GM21529 (cell line): ENCODE measurements at regions not wholly inside any gene's neighbourhood (a gene's known extent, or its start where the extent isn't known, plus 50 kb on each side); places are given as distances from the start of the nearest gene placed in this dataset.
"Not testable (repeated sequence)": the region's sequence is repeated elsewhere in the genome, so short reads cannot be mapped to it uniquely, and the experiment has no call there.

Experiments
- ATAC-seq: cut with Tn5 transposase; IDR thresholded peaks from one replicate; pipeline ENCODE4 v1.9.1; 2021; ENCODE audit not compliant: unreplicated experiment

DNA sequence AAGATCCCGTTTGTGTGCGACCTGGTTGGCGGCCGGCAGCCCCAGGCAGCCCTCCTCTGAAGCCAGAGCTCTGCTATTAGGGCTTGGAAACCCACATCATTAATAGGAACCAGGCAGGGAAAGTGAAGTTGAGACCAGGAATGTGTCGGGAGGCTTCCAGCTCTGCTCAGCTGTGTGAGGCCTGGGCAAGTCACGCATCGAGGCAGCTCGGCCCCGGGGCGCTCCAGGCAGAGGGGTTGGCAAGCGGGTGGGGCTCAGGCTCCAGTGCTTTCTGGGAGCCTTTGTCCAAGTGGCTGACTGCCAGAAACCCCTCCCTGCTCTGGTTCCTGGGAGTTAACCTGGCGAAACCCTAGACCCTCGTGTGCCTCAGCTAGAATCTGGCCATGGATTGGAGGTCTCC, 1151.7 kb downstream of the VRK1 start:
- no peak for ATAC-seq

DNA sequence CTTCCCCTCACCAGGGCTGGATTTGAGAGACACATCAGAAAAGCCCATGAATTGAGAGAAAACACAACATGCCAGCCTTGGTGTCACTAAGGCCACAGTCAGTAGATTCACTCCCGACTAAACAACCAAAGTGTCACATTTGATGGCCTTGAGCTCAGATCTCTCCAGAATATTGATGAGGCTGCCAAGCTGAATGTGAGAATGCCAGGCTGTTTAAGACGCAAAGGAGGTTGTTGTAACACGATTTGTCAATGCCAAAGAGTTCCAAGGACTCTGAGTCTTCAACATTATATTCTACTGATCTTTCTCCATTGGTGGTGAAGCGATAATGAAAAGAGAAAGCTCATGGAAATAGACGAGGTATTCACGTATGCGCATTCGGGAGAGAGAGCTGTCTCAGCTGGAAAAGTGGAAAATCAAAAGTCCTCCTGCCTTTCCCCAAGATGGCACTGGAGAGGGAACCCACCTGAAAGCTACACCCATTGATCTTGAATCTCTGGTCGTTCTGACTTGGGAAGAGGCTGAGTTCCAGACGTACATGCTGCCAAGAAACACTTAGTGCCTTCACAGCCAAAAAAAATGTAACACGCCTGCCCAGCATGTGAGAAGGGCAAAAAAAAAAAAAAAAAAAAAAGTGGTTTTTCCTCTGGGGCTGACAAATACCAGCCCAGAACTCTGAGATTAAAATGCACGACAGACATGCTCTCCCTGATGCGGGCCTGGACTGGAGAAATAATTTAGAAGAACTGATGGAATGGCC, 1159.6 kb downstream of the VRK1 start:
- no peak for ATAC-seq

DNA sequence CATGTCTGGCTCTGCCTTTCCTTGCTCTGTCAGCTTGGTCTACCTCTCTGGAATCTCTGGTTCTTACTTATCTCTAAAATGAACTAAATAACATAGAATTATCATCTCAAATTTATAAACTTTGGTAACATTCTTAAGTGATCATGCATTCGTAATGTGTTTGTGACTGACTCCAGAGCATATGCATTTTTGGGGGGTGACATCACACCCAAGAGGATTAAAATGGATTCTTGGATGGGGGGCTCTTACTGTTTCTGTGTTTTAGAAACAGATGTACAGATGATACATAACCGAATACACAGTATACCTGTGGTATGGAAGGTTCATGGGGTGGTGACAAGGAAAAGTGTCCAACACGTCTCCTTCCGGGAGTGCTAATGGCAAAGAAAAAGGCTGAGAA, 1162.1 kb downstream of the VRK1 start:
- no peak for ATAC-seq

DNA sequence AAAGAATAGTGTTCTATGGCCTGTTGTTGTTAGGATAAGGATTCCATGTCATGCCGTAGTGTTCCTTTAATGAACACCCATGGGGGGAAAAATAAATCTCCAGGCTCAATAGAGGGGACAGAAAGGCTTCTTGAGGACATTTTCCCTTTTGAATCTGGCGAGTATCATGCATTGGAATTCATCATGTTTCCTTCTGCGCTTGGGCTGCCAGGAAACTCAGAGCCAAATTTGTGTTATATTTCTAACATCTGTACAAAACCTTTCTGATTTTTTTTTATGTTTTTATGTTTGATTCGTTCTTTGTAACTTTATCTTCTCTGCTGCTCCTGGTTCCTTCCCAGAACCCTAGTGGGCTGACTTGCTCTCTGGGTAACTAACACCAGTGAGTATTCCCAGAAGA, 1163.3 kb downstream of the VRK1 start:
- ATAC-seq: no peak

DNA sequence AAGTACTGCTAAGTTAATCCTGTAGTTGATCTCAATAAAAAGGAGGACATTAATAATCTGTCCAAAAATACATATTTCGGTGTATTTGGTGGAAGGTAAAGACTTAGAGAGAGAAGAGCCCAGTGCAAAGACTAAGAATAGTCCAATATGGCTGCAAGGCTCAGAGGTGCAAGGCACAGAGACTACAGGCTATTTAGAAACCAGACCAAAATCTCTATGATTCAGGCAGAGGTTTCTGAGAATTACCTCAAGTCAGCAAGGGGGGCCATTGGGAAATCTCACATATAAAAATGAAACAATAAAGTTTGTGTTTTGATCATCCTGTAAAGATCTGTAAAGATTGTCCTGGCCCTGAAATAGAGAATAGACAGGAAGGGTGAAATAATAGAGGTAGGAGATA, 1173.0 kb downstream of the VRK1 start:
- no peak for ATAC-seq

DNA sequence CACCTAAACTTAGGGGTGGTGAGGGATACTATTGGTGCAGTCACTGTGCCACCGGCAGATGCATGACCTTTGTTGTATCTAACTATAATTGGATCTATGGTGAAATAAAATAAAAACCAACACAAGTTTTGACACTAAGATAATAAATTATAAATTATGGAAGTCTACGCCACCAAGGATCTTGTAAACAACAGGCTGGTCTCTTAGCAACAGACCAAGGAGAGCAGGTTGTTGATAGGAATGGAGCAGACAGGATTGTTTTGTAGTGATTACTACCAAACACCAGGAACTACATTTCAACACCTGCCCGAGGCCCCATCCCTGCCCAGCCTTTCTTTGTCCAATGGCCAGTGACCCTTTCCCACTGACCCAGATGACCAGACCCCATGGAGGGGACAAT, 1178.0 kb downstream of the VRK1 start:
- no peak for ATAC-seq

DNA sequence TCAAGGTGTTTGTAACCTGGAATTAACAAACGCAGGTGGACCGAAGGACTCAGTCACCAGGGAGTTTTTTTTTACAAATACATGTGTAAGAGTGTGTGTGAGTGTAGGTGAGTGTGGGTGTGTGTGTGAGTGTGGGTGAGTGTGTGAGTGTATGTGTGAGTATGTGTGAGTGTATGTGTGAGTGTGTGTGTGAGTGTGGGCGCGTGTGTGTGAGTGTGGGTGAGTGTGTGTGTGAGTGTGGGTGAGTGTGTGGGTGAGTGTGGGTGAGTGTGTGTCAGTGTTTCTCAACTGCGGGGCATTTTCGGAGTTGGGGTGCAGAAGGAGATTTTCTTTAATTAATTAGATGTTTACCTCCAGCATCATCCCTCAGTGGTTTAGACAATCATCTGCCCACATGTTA, 1178.8 kb downstream of the VRK1 start:
- ATAC-seq: no peak

DNA sequence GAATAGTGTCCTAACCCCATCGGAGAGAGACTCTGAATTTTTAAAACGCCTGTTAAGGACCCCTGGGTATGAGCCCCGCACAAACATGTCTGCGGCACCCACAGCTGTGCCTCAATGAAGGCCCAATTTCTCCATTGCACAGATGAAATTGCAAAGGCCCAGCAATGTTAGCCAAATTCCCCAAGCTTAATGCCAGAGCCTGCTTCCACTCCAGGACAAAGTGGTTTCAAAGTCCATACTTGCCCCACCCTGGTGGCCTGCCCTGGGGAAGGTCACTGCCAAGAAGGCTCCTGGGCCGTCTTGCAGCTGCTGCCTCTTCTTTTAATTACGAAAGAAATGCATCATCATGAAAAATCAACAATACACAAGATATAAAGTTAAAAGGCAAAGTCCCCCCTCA, 1179.7 kb downstream of the VRK1 start:
- no peak for ATAC-seq

DNA sequence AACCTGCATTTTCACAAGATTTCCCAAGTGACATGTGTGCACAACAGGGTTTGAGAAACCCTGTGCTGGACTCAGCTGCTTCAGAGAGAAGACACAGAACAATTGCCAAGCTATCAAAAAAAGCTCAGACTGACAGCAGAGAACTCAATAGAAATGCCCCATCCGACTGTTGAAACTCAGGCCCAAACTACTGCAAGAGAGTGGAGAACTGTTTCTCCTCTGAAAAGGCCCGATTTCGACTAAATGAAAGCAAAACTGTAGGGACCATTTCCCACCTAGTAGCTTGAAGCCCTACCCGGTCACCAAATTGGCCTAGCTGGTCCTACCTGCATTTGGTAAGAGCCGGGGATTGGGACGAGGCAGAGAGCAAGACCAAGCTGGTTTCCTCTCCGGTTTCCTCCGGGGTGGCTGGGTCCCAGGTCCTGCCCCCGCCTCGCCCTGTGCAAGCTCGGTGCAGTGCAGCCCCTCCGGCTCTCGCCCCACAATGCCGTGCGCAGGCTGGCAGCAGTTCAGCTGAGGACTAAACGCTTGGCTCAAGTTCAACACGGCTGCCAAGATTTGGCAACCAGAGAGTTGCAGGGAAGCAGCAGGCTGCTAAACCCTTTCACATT, 1180.6 kb downstream of the VRK1 start:
- ATAC-seq: no peak

DNA sequence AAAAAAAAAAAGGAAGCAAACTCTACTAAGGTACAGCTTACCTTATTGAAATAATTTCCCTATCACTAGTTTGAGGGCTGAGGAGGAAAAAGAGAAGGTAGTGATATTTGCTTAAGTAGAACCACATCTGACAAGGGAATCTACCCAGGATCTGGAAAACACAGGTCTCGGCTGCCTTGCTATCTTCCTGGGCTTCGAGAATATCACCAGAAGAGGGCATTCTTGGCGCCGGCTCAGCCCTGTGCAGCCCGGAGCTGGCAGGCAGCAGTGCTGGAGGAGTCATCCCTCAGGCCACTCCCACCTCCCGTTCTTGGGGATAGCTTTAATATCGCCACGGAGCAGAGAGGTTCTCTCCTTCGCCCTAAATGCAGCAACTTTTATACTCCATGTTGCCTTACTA, 1181.2 kb downstream of the VRK1 start:
- ATAC-seq: no peak

DNA sequence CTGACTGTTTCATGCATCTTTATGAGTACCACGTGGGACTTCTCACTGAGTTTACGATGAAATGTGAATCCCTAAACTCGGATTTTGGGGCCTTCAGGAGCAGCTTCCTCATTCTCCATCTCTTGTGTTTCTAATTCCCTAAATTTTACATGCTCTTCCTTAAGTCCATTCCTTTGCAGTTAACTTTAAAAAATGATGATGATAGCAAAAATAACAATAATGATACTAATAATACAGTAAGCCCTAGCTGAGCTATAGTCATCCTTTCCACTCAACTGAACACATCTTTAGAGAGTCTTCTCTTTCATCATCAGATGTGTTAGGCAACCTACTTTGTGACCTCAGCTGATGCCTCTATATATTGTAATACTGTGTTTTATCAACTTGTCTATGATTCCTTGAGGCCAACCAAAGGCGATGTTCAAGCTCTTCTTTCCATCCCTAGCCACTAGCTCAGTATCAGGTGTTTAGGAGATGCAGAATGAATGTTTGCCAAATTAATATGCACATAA, 1196.4 kb downstream of the VRK1 start:
- ATAC-seq: no peak

DNA sequence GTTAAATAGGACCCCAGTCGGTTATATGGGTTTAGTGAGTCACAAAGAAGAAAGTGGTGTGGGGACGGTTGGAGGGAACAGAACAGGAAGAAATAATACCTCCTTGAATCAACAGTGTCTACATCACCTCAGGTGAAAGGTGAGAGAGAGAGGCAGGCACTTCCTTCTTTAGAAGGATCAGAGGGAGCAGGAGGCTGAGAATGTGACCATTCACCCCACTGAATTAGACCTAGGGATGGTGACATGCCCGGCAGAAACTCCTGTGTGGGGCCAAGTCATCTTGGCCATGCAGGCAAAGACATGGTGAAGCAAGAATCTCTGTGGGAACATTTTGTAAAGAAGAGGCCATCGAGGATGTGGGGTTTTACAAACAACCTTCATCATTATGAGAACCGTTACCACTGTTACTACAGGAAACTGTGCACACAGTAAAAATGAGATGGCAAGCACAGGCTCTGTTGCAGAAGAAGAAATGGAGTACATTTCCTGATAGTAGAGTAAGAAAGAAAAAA, 1196.9 kb downstream of the VRK1 start:
- ATAC-seq: no peak

DNA sequence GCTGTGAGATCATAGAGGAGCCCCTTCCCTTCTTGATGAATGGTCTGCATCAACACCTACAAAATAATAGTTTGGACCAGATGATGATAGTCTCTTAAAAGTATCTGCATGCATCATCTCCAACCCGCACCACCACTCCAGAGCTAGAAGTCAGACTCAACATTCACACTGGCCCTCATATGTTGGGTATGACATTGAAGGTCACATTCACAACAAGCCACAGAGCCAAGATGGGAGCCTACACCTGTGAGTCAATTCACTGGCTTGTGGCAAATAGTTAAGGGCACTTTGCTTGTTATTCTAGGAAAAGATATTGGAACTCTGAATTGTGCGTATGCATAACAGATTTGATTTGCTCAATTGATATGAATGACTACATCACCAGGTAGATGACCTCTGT, 1197.9 kb downstream of the VRK1 start:
- ATAC-seq: no peak

DNA sequence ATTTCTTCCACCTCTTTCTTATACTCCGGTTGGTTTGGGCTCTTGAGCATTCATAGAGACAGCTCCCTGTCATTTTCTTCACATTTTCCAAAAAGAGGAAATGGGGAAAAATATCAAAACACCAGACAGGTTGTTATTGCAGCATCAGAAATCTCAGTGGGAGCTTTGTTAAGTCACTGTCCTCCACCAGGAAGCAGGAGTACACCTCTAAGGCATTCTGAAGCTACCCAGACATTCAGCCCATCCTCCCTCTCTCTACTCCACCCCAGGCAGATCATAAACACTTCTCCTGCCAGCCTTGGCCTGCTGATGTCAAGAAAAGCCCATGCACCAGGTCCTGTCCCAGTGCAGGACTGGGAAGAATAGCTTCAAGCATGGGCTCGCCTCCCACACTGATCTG, 1198.3 kb downstream of the VRK1 start:
- ATAC-seq: no peak

DNA sequence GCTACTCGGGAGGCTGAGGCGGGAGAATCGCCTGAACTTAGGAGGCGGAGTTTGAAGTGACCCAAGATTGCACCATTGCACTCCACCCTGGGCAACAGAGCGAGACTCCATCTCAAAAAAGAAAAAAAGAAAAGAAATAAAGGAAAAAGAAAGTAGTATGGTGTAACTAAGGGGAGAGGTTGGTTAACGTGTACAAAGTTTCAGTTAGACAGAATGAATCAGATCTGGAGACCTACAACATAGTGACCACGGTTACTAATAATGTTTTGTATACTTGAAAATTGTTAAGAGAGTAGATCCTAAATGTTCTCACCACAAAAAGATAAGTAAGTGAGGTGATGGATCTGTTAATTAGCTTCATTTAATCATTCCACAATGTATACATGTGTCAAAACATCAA, 1208.8 kb downstream of the VRK1 start:
- no peak for ATAC-seq

DNA sequence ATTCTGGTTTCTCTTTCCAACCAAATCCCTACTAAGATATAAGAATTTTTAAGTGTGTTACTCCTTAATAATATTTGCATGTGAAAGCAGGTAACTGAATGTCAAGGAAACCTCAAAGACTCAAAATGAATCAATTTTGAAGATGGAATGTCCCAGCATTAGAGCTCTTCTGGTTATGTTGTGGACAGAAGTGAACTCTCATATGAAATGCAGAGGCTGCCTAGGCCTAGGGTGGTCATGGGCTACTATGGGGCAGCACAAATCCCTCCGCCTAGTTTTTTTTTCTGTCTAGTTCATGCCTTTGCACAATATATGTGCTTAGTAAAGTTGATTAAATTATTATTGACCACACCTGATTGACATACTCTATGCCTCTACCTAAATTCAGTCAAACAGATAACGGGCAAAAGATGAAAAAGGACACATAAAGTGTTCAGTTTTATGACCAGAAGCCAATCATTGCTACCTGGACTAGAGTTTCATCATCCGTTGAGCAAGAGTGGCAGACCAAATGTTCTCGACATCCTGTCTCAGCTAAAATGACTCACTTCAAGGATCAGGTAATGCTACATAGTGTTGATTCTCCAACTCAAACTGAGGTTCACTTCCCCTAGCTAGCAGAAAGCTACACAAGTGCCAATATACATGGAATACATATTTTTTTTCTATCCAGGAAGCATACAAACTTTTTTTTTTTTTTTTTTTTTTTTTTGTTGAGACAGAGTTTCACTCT, 1211.4 kb downstream of the VRK1 start:
- ATAC-seq: no peak

DNA sequence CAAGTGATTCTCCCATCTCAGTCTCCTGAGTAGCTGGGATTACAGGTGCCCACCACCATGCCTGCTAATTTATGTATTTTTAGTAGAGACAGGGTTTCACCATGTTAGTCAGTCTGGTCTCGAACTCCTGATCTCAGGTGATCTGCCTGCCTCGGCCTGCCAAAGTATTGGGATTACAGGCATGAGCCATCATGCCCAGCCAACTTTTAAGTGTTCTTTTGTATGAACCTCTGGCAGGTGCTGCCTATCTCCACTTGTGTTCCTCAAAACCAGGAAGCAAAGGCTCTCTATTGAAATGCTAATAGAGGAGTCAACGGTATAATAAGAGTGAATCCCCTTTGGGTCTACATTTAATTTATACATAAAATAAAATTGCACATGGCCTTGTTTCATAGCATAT, 1212.0 kb downstream of the VRK1 start:
- not testable (repeated sequence) for ATAC-seq

DNA sequence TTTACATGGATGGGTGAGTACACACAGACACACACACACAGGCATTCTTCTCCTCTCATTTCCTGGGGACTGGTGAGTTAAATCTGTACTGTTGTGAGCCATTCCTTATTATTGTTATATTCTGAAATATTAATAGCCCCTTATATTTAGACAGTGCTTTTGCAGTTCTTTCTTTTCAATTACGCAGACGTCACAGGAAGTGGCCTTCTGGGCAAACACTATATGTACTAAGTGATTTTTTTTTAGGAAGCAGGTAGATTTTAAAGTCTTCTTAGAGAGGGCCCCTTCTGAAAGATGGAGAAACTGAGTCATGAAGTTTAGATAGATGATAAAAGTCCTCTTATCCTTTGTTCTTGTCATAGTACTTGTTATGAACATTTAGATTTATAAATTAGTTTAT, 1213.6 kb downstream of the VRK1 start:
- ATAC-seq: no peak

DNA sequence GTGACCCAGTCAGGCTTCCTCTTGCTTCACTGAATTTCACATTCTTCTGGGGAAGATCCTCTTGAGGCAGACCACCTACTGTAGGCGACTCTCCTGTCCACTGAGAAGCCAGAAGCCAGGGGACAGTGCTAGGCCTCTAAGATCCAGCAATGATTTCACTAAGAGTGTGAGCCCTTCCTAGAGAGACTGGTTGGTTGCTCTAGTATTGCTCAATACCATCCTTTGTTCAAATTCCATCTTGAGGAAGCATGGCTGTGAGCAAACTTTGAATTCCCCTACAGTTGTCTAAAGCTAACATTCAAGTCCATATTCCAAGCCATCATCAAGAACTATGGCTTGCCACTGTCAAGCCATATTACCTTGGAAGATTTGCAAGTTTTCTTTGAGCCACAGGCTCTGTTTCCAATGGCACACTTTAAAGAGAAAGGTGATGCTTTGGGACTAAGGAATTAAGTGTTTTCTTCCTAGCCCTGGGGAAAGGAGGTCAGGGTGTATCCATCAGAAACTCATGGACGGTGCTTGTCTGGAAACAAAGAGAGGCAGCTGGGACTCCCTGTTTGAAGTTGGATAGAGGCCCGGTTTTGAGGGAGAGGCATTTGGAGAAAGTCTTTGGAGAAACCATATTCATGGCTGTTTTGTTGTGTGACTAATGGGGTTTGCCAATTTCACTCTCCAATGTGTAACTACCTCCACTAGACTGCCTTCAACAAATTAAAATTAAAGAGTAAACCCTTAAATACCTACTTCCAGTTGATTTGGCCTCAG, 1217.9 kb downstream of the VRK1 start:
- ATAC-seq: no peak

DNA sequence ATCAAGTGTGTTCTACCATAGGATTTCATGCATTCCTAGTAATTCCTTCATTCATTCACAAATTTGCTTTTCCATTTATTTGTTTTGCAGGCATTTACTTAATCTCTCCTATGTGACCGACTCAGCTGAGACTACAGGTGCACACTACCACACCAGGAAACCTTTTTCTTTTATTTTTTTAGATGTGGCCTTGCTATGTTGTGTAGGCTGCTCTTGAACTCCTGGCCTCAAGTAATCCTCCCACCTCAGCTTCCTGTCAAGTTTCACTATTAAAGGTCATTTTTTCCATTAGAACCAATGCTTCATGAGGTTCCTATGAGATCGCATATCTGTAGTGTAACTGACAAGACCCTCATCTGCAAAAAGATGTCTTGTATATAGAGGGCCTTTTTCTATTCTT, 1218.7 kb downstream of the VRK1 start:
- ATAC-seq: no peak

DNA sequence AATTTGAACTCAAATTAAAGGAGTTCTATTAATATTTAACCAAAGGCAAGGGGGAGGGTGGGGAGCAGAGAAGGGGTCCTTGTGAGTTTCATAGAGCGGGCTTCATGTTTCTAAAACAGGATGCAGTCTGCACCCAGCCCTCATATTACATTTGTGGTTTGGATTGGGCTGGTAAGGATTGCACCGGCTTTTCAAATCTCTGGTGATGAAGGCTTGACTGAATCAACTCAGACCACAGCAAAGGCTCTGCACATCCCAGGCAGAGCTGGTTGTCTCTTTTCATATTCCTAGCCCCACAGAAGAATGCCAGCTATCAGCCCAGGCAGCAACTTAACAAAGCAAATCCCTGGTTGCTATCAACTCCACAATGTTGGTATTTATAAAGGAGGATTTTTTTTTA, 1221.4 kb downstream of the VRK1 start:
- no peak for ATAC-seq
